SK-N-SH (cell line): ENCODE measurements at regions not wholly inside any gene's neighbourhood (a gene's known extent, or its start where the extent isn't known, plus 50 kb on each side); places are given as distances from the start of the nearest gene placed in this dataset.

Experiments used
- CTCF ChIA-PET: fragments of 300-600, 350-600 bp; formaldehyde crosslinking; extraction: SDS; loops from one replicate; lab custom pipeline; 2021; lab: Yijun Ruan, JAX
- POLR2A ChIA-PET: fragments of 350-600 bp; sonication (Branson Sonifier 250); formaldehyde crosslinking; extraction: SDS; loops from one replicate; lab custom pipeline; 2020; ENCODE audit warnings: antibody characterized with exemption, inconsistent platforms; lab: Yijun Ruan, JAX
- DNase-seq: peaks from one replicate; pipeline ENCODE4 v3.0.0; 2012
- H2AFZ ChIP-seq: fragments of 200-600 bp; sonication (generic); 2 replicates; pipeline ENCODE4 v1.8.1; 2016; ENCODE audit warnings: antibody characterized with exemption, mild to moderate bottlenecking, low read depth
- H3F3A ChIP-seq: fragments of 200-600 bp; sonication (generic); replicated peaks from 2 replicates; pipeline ENCODE3; 2016; ENCODE audit warnings: antibody characterized with exemption, mild to moderate bottlenecking; ENCODE audit not compliant: insufficient read depth
- H3K27ac ChIP-seq, 2 experiments: fragments of 200-500 bp in 1 of 2; fragments of 200-600 bp in 1 of 2; sonication (Bioruptor generic) in 1 of 2; sonication (generic), shearing (Covaris generic) in 1 of 2; 2 replicates each; pipeline versions ENCODE4 v1.5.1 to v1.6.1; 2014 to 2016; ENCODE audit warnings: low read depth in 2 of 2, inconsistent platforms in 1 of 2, low read length in 1 of 2, mild to moderate bottlenecking in 1 of 2, mixed read lengths in 1 of 2
- H3K27me3 ChIP-seq: fragments of 200-600 bp; sonication (generic), shearing (Covaris generic); 2 replicates; pipeline ENCODE4 v1.6.1; 2016; ENCODE audit warnings: mixed run types; ENCODE audit not compliant: insufficient read depth
- H3K36me3 ChIP-seq, 2 experiments: fragments of 200-500 bp in 1 of 2; fragments of 200-600 bp in 1 of 2; sonication (Bioruptor generic) in 1 of 2; sonication (generic) in 1 of 2; replicated peaks in 1 of 2; 2 replicates each; pipeline versions ENCODE3 to v1.5.1; 2014 to 2016; ENCODE audit warnings: low read length in 1 of 2, mild to moderate bottlenecking in 1 of 2; ENCODE audit not compliant: insufficient read depth in 2 of 2, control insufficient read depth in 1 of 2
- H3K4me1 ChIP-seq, 2 experiments: fragments of 200-500 bp in 1 of 2; fragments of 200-600 bp in 1 of 2; sonication (Bioruptor generic) in 1 of 2; sonication (generic), shearing (Covaris generic) in 1 of 2; 2 replicates each; pipeline versions ENCODE4 v1.5.1 to v1.6.1; 2014 to 2016; ENCODE audit warnings: low read depth in 1 of 2, low read length in 1 of 2, mixed run types in 1 of 2; ENCODE audit not compliant: insufficient read depth in 2 of 2, control insufficient read depth in 1 of 2
- H3K4me2 ChIP-seq: fragments of 200-600 bp; sonication (generic), shearing (Covaris generic); 2 replicates; pipeline ENCODE4 v1.6.1; 2017; ENCODE audit warnings: mixed run types
- H3K4me3 ChIP-seq, 2 experiments: fragments of 200-500 bp in 1 of 2; fragments of 200-600 bp in 1 of 2; sonication (Bioruptor generic) in 1 of 2; sonication (generic), shearing (Covaris generic) in 1 of 2; 2 replicates each; pipeline versions ENCODE4 v1.5.1 to v1.8.1; 2014 to 2016; ENCODE audit warnings: low read depth in 2 of 2, inconsistent platforms in 1 of 2, low read length in 1 of 2, mild to moderate bottlenecking in 1 of 2, mixed read lengths in 1 of 2, moderate library complexity in 1 of 2
- H3K79me2 ChIP-seq: fragments of 200-600 bp; sonication (generic); 2 replicates; pipeline ENCODE4 v1.8.1; 2017; ENCODE audit warnings: mild to moderate bottlenecking; ENCODE audit not compliant: insufficient read depth
- H3K9ac ChIP-seq: fragments of 200-600 bp; sonication (generic); 2 replicates; pipeline ENCODE4 v1.6.1; 2017; ENCODE audit warnings: mixed run types
- H3K9me2 ChIP-seq: fragments of 200-600 bp; sonication (generic); 2 replicates; pipeline ENCODE4 v1.6.1; 2017; ENCODE audit warnings: mixed run types
- H3K9me3 ChIP-seq: fragments of 200-600 bp; sonication (generic); 2 replicates; pipeline ENCODE4 v1.6.1; 2017; ENCODE audit warnings: mixed run types, mild to moderate bottlenecking, moderate library complexity
- H4K20me1 ChIP-seq: fragments of 200-600 bp; sonication (generic); 2 replicates; pipeline ENCODE4 v1.6.1; 2017; ENCODE audit warnings: mild to moderate bottlenecking, mixed run types; ENCODE audit not compliant: insufficient read depth
- EP300 ChIP-seq, 2 experiments: IDR thresholded peaks; 2 replicates each; pipeline versions ENCODE4 v1.4.0 to v1.6.1; 2012; ENCODE audit warnings: borderline replicate concordance in 1 of 2, low read depth in 1 of 2, low read length in 1 of 2
- FOXJ3 ChIP-seq: sonication (generic); formaldehyde crosslinking; IDR thresholded peaks from 2 replicates; pipeline ENCODE4 v1.5.1; 2020; ENCODE audit warnings: mild to moderate bottlenecking, missing genetic modification reagents
- GATA2 ChIP-seq: sonication (generic); formaldehyde crosslinking; IDR thresholded peaks from 2 replicates; pipeline ENCODE4 v1.5.0; 2020; ENCODE audit warnings: mild to moderate bottlenecking, missing genetic modification reagents
- JUND ChIP-seq: IDR thresholded peaks from 2 replicates; pipeline ENCODE4 v1.4.0; 2012
- MAX ChIP-seq: IDR thresholded peaks from 2 replicates; pipeline ENCODE4 v1.4.0; 2012; ENCODE audit warnings: low read depth
- MXI1 ChIP-seq: IDR thresholded peaks from 2 replicates; pipeline ENCODE4 v1.6.1; 2012; ENCODE audit warnings: mild to moderate bottlenecking, low read depth, low read length, improper control_type of control experiment
- RCOR1 ChIP-seq: fragments of 150-350 bp; IDR thresholded peaks from 2 replicates; pipeline ENCODE4 v1.6.1; 2017; ENCODE audit warnings: antibody characterized with exemption, low read length
- RFX5 ChIP-seq: IDR thresholded peaks from 2 replicates; pipeline ENCODE4 v1.6.1; 2012; ENCODE audit warnings: mild to moderate bottlenecking, improper control_type of control experiment, low read length
- TCF12 ChIP-seq: IDR thresholded peaks from 2 replicates; pipeline ENCODE4 v1.4.0; 2012
- TEAD4 ChIP-seq: IDR thresholded peaks from 2 replicates; pipeline ENCODE4 v1.4.0; 2012; ENCODE audit warnings: mild to moderate bottlenecking, borderline replicate concordance; ENCODE audit not compliant: insufficient read depth
- WGBS: methylation state at CpG from one replicate; pipeline ENCODE4 v1.1.6; 2017; ENCODE audit warnings: low lambda C conversion rate; 5-methylcytosine and 5-hydroxymethylcytosine counted together
- TF ChIP-seq, protein P1 (sequence below): IDR thresholded peaks from 2 replicates; pipeline ENCODE4 v1.4.0; 2012; ENCODE audit warnings: low read depth, borderline replicate concordance
- TF ChIP-seq, protein P2 (sequence below): IDR thresholded peaks from 2 replicates; pipeline ENCODE4 v1.6.1; 2012; ENCODE audit warnings: mild to moderate bottlenecking, low read depth, low read length, moderate library complexity
- TF ChIP-seq, protein P3 (sequence below): IDR thresholded peaks from 2 replicates; pipeline ENCODE4; 2012

DNA sequence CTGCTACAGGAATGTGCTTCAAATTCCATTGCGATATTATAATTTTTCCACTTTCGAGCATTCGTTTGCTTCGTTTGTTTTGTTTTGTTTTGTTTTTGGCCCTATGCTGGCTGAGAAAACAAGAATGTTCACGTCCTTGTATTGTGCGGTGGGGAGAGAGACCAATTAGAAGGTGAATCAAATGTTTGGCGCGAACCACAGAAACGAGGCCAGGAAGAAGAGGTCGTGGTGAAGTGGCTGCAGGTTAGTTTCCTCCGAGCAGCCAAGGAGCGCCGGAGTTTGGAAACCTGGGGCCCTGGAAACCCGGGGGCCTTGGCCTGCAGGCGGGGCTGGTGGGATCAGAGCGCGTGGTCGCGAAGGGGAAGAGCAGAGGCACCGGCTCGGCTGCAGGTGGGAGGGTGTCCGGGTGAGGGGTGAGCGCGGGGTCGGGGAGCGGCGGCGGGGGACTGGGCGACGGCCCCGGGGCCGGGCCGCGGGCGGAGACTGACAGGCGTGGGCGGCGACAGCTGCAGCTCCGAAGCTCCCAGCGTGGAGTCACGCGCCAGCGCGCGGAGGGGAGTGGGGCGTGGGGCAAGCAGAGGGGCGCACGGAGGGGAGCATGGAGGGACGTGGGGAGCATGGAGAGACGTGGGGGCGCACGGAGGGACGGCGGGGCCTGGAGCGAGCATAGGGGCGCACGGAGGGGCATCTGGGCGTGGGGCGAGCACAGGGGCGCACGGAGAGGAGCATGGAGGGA lies 141.5 kb upstream of the PDE10A start:
- H3K4me2 ChIP-seq: no peak overlapping the region
- no peak overlapping the region for H3K27ac ChIP-seq
- H3K4me3 ChIP-seq: no peak overlapping the region
- H3K4me1 ChIP-seq: no peaks in the 10 kb centered on the region; a peak in 1 of 4 replicates
- 65% methylated on average over 61 of the region's 61 CpGs for whole genome bisulfite sequencing
- DNase-seq: no peak
- H3K9me3 ChIP-seq: no peaks in the 10 kb centered on the region
- TF ChIP-seq EP300 (IDR thresholded peaks at IDR 0.05; ENCODE audit: borderline replicate concordance in 1 of 2, low read depth in 1 of 2, low read length in 1 of 2) (no peak), MXI1 (no peak)
- TF ChIP-seq, all 33 proteins: peak for 0
- Histone ChIP-seq H3K9ac (no peak overlapping the region), H2AFZ (no peak overlapping the region), H3K27me3 (no peaks in the 10 kb centered on the region), H3K9me2 (no peaks in the 10 kb centered on the region), H3K79me2 (no peaks in the 10 kb centered on the region), H3K36me3 (no peaks in the 10 kb centered on the region), H3F3A (no peaks in the 10 kb centered on the region), H4K20me1 (no peaks in the 10 kb centered on the region)
- ChIA-PET POLR2A (no interaction called here), CTCF (no interaction called here)

- TF ChIP-seq GATA2 (CRISPR knock-in tag): no peak
- Histone ChIP-seq H3K4me1 (no peaks in the 10 kb centered on the region; a peak in 1 of 4 replicates), H3K79me2 (no peaks in the 10 kb centered on the region), H4K20me1 (no peaks in the 10 kb centered on the region), H3K4me2 (no peak overlapping the region), H3K4me3 (no peak overlapping the region), H3K27ac (no peak overlapping the region), H3K36me3 (no peaks in the 10 kb centered on the region), H3K27me3 (no peaks in the 10 kb centered on the region), H3F3A (no peaks in the 10 kb centered on the region), H2AFZ (no peak overlapping the region), H3K9me2 (no peaks in the 10 kb centered on the region), H3K9me3 (no peaks in the 10 kb centered on the region), H3K9ac (no peak overlapping the region)
- ChIA-PET POLR2A (no interaction called here), CTCF (interaction anchor here (1.3 to 1.9 kb wide), 2 partner anchors 50 to 361 kb away, joined by 4 to 6 read pairs; no protein-coding TSS in a partner anchor)
- no peak for DNase-seq
- 91% methylated on average over 6 of the region's 10 CpGs for WGBS
Observed at GRCh38 chr6:165800337-165800736, 137.3 kb upstream of the PDE10A start.

- DNase-seq: no peak
- CTCF ChIA-PET: interaction anchor here (1.3 to 1.9 kb wide), 2 partner anchors 50 to 360 kb away, joined by 4 to 6 read pairs; no protein-coding TSS in a partner anchor
- no peaks in the 10 kb centered on the region for H3K27me3 ChIP-seq
- H3K9me3 ChIP-seq: no peaks in the 10 kb centered on the region
- no peak overlapping the region for H3K4me3 ChIP-seq
- H3K27ac ChIP-seq: no peak overlapping the region
- H3K9ac ChIP-seq: no peak overlapping the region
- H3F3A ChIP-seq: no peaks in the 10 kb centered on the region
- H3K79me2 ChIP-seq: no peaks in the 10 kb centered on the region
- no peak overlapping the region for H2AFZ ChIP-seq
- H3K36me3 ChIP-seq: no peaks in the 10 kb centered on the region
- 30% methylated on average over 8 of the region's 8 CpGs for WGBS
- POLR2A ChIA-PET: no interaction called here
- no peaks in the 10 kb centered on the region for H3K9me2 ChIP-seq
- no peaks in the 10 kb centered on the region for H4K20me1 ChIP-seq
- no peak overlapping the region for H3K4me2 ChIP-seq
- H3K4me1 ChIP-seq: no peaks in the 10 kb centered on the region; a peak in 1 of 4 replicates
- TF ChIP-seq RCOR1: no peak
- no peak for TF ChIP-seq TCF12
- TF ChIP-seq, protein P1, sequence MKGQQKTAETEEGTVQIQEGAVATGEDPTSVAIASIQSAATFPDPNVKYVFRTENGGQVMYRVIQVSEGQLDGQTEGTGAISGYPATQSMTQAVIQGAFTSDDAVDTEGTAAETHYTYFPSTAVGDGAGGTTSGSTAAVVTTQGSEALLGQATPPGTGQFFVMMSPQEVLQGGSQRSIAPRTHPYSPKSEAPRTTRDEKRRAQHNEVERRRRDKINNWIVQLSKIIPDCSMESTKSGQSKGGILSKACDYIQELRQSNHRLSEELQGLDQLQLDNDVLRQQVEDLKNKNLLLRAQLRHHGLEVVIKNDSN: no peak
- no peak for TF ChIP-seq TEAD4
- TF ChIP-seq, protein P2, sequence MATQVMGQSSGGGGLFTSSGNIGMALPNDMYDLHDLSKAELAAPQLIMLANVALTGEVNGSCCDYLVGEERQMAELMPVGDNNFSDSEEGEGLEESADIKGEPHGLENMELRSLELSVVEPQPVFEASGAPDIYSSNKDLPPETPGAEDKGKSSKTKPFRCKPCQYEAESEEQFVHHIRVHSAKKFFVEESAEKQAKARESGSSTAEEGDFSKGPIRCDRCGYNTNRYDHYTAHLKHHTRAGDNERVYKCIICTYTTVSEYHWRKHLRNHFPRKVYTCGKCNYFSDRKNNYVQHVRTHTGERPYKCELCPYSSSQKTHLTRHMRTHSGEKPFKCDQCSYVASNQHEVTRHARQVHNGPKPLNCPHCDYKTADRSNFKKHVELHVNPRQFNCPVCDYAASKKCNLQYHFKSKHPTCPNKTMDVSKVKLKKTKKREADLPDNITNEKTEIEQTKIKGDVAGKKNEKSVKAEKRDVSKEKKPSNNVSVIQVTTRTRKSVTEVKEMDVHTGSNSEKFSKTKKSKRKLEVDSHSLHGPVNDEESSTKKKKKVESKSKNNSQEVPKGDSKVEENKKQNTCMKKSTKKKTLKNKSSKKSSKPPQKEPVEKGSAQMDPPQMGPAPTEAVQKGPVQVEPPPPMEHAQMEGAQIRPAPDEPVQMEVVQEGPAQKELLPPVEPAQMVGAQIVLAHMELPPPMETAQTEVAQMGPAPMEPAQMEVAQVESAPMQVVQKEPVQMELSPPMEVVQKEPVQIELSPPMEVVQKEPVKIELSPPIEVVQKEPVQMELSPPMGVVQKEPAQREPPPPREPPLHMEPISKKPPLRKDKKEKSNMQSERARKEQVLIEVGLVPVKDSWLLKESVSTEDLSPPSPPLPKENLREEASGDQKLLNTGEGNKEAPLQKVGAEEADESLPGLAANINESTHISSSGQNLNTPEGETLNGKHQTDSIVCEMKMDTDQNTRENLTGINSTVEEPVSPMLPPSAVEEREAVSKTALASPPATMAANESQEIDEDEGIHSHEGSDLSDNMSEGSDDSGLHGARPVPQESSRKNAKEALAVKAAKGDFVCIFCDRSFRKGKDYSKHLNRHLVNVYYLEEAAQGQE: no peak
- TF ChIP-seq JUND: no peak
- TF ChIP-seq, protein P3, sequence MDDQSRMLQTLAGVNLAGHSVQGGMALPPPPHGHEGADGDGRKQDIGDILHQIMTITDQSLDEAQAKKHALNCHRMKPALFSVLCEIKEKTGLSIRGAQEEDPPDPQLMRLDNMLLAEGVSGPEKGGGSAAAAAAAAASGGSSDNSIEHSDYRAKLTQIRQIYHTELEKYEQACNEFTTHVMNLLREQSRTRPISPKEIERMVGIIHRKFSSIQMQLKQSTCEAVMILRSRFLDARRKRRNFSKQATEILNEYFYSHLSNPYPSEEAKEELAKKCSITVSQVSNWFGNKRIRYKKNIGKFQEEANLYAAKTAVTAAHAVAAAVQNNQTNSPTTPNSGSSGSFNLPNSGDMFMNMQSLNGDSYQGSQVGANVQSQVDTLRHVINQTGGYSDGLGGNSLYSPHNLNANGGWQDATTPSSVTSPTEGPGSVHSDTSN: no peak
- TF ChIP-seq RFX5: no peak
- TF ChIP-seq FOXJ3: no peak
- TF ChIP-seq MAX: no peak
Observed at GRCh38 chr6:165799391-165800153, 136.5 kb upstream of the PDE10A start.
